ENCODE measurements at regions not wholly inside any gene's neighbourhood (a gene's known extent, or its start where the extent isn't known, plus 50 kb on each side); places are given as distances from the start of the nearest gene placed in this dataset.

GRCh38 chr11:91906871-91907624 is 317.6 kb upstream of the FAT3 start:
- no peak overlapping the region for H3K4me3 ChIP-seq (ENCODE audit: low read length)
- no peak for DNase-seq (ENCODE audit: low read depth)
- TF ChIP-seq CTCF (IDR thresholded peaks at IDR 0.05; ENCODE audit: insufficient read depth, low read depth, low read length, missing control alignments), result no peak

- no peak overlapping the region for H3K4me3 ChIP-seq (ENCODE audit: low read length)
- DNase-seq (ENCODE audit: low read depth), result no peak
- TF ChIP-seq CTCF (IDR thresholded peaks at IDR 0.05; ENCODE audit: insufficient read depth, low read depth, low read length, missing control alignments), result no peak
Observed at GRCh38 chr11:91904792-91905785, 319.5 kb upstream of the FAT3 start.

GRCh38 chr11:91902312-91902711 is 322.3 kb upstream of the FAT3 start:
- DNase-seq (ENCODE audit: low read depth), result no peak
- no peak for TF ChIP-seq CTCF (IDR thresholded peaks at IDR 0.05; ENCODE audit: insufficient read depth, low read depth, low read length, missing control alignments)

GRCh38 chr11:91880660-91881059 is 344.0 kb upstream of the FAT3 start:
- no peak for TF ChIP-seq CTCF (IDR thresholded peaks at IDR 0.05; ENCODE audit: insufficient read depth, low read depth, low read length, missing control alignments)
- no peak overlapping the region for H3K4me3 ChIP-seq (ENCODE audit: low read length)
- DNase-seq (ENCODE audit: low read depth), result no peak

More at GRCh38 chr11:91902312-91902711, 322.3 kb upstream of the FAT3 start:
- no peak overlapping the region for H3K4me3 ChIP-seq (ENCODE audit: low read length)

- TF ChIP-seq CTCF (IDR thresholded peaks at IDR 0.05; ENCODE audit: insufficient read depth, low read depth, low read length, missing control alignments), result no peak
- no peak for DNase-seq (ENCODE audit: low read depth)
Observed at GRCh38 chr11:91876746-91877145, 347.9 kb upstream of the FAT3 start.

GRCh38 chr11:91872243-91872642 is 352.4 kb upstream of the FAT3 start:
- TF ChIP-seq CTCF (IDR thresholded peaks at IDR 0.05; ENCODE audit: insufficient read depth, low read depth, low read length, missing control alignments), result no peak
- H3K4me3 ChIP-seq (ENCODE audit: low read length), result no peak overlapping the region

More at GRCh38 chr11:91876746-91877145, 347.9 kb upstream of the FAT3 start:
- no peak overlapping the region for H3K4me3 ChIP-seq (ENCODE audit: low read length)

More at GRCh38 chr11:91872243-91872642, 352.4 kb upstream of the FAT3 start:
- DNase-seq (ENCODE audit: low read depth), result no peak

All from epithelial cell of esophagus (primary cell).